ELR (cell line): ENCODE measurements at regions not wholly inside any gene's neighbourhood (a gene's known extent, or its start where the extent isn't known, plus 50 kb on each side); places are given as distances from the start of the nearest gene placed in this dataset.
"Not testable (repeated sequence)": the region's sequence is repeated elsewhere in the genome, so short reads cannot be mapped to it uniquely, and the experiment has no call there.

Experiments used
- DNase-seq: peaks from one replicate; pipeline ENCODE4 v3.0.0-alpha.2; 2015; ENCODE audit warnings: low read depth

DNA sequence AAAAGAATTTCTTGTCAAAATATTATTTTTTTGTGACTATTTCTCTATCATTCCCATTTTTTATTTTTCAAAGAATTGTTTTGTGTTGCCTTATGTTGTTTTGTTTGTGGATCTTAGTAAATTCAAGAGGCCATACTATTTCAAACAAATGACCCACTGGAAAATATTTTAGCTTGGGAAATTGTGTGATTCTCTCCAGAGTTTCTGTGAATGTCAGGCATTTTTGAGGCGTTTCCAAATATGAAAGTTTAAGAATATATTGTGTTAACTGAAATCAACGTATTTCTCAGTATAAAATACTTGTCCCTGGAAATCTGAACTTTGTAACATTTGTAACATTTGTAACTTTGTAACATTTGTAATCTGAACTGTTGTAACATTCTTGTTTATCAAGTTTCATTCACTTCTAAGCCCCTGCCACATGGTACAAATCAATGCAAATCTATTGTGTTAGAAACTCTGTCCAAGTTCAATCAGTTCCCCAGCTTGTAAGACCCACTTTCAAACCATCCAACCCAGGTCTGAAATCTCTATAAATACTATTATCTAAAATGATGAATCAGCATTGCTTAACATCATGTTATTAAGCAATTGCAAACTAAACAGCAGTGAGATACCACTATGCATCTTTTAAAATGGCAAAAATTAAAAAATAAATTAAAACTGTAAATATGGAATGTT is 465.4 kb upstream of the GRID2 start:
- DNase-seq, result no peak

DNA sequence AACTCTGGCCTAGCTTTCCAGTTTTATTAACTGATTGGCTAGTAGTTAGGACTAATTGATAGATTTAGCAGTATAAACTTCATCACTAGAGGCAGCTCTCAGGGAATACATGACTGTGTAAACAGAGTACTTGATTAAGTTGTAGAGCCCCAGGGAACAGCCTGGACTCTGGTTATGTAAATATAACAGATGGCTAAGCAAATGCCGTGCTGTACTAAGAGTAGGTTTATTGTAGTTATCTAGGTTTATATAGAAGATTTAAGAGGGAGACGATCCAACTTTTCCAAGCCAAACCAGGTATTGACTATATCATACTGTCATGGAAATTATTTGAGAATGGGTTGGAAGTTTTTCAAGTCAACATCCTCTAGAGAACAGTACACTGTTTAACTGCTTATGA is 463.4 kb upstream of the GRID2 start:
- DNase-seq, result no peak

DNA sequence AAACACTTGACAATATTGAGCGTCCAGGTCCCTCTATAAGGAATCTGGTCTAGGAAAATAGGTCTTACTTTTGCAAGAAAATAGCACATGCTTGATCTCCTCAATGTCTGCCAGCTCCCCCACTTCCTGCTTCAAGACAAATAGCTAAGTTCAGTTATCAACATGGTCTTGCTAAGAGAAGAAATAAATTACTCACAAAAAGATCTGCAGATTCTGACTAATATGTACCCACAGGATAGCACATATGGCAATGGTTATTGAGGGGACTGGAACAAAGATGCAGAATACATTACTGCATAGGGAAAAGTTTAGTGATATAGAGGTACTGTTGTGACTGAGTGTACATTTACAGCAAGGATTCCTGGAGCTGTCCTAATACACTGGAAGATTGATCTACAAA is 457.5 kb upstream of the GRID2 start:
- no peak for DNase-seq

DNA sequence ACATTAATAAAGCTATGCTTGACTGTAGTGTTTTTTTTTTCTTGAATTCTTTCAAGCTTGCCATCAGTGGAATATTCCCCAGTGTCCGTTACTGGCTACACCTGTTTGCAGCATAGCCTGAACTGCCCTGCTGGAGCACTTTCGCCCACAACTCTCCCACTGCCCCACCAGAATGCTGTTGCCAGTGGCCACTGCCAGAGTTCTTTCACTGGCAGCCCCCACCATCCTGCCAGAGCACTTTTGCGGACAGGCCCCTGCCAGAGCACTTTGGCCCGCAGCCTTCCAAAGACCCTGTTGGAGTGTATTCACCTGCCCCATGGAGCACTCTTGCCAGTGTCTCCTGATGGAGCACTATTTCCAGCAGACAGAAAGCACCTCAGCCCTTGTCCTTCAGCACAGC is 452.3 kb upstream of the GRID2 start:
- no peak for DNase-seq

DNA sequence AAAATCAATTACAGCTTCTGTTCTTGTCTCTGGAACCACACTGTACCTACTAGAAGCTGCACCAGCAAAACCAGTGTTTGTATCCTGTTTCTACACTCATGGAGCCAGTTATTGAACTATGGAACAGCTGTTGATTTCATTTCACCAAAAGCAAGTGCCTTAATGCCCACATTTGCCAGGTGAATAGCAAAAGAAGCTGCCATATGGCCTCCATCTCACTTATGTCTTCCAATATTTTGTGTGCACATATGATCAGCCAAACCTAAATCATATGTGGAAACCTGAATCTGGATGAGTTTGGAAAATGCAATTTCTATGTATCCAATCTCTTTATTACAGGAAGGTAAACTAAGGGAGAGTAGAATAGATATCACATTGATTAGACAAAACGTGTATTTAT is 415.8 kb upstream of the GRID2 start:
- DNase-seq, result no peak

GRCh38 chr4:91891217-91891616 is 412.5 kb upstream of the GRID2 start:
- DNase-seq, result not testable (repeated sequence)

DNA sequence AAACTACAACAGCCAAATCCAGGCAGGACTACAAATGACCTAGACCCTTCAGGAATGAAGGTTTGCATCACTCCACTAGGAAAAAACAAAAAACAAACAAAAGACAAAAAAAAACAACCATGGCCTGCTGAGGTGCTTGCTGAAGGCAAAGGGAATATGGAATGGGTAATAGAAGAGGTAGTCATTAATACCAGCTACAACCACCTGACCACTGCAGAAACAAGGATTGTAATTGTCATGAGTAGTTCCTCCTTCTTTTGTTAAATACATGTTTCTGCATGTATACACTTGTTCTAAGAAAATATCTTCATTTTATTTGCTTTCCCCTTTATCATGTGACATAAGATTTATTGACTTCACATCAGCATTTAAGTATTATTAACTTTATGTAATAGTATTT is 409.8 kb upstream of the GRID2 start:
- no peak for DNase-seq

GRCh38 chr4:91904556-91904955 is 399.2 kb upstream of the GRID2 start:
- DNase-seq, result no peak

GRCh38 chr4:91909963-91910362 is 393.8 kb upstream of the GRID2 start:
- no peak for DNase-seq

DNA sequence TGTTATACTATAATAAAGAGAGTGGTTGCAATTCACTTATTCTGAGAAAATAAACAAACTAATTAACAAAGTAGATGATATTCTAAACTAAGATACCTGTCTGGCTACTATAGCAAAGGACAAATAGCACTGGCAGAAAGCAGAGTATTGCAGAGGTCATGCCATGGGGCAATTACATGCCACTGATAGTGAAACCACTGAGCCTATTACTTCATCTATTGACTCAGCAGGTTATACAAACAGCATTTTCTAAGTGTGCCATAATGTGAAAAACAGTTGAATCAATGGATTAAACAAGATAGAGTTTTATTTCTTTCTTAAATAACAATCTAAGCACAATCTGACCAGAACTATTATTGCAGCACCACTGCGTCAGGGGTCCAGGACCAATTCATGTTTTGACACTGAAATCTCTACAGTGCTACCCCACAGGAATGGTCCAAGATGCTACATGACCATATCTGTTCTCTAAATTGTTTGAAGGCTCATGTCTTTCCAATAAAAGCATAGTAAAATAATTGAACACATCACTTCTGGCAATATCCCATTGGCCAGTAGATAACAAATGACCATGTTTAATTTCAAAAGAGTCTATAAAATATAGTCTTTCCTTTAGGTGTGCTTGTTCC is 389.5 kb upstream of the GRID2 start:
- no peak for DNase-seq

DNA sequence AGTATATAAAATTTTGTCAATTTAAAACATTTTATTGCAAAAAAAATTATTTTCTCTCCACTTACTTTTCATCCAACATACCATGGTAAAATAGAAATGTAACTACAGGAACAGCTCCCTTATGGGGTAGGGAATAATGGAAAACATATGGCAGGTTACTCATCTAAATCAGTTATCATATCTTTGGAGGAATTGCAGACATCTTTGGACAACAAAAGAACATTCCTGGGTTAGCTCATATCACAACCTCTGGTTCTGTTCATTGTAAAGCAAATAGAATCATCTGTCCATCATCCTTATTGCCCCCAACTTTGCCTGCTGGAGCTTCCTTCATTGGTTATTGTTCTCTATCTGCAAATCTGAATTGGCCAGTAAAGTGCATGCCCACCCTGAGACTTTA is 387.5 kb upstream of the GRID2 start:
- DNase-seq, result no peak

GRCh38 chr4:91924625-91925024 is 379.1 kb upstream of the GRID2 start:
- DNase-seq, result no peak

DNA sequence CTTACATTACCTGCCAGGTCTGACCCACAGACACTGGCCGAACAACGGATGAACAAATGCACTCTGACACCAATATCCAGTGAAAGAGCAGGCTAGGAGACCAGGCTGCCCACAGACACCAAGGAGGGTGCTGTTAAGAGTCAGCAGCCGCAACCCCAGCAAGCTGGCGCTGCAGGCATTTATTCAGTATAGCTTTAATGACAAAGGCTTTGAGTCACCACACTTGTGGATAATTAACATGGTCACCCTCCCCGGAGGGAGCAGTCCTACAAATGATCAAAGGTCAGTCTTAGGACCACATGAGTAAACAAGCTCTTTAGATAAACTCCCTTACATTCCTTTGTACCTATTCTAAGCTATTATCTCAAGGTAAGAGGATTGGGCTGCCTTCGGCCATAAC is 368.5 kb upstream of the GRID2 start:
- no peak for DNase-seq

- DNase-seq, result no peak
Measured at GRCh38 chr4:91936311-91936710, 367.5 kb upstream of the GRID2 start.

GRCh38 chr4:91957963-91958362 is 345.8 kb upstream of the GRID2 start:
- DNase-seq, result no peak

GRCh38 chr4:91958596-91958995 is 345.2 kb upstream of the GRID2 start:
- no peak for DNase-seq

GRCh38 chr4:91961504-91961903 is 342.3 kb upstream of the GRID2 start:
- no peak for DNase-seq

DNA sequence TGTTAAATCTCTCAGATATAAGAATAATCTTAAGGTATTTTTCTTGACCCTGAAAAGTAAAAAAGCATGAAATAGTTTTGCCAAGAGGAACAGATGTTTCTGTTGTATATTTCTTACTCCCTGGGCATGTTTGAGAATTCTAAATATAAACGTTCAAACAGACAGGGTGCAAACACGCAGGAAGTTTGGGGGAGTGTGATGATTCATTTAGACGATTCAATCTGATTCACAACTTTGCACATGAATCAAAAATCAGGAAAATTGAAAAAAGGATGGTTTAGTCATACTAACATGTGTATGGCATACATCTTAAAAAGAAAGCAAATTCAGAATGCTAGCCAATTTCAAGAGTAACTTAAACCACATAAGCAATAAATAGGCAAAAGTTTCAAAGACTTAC is 340.3 kb upstream of the GRID2 start:
- DNase-seq, result peak; percentile 32

GRCh38 chr4:91965166-91965565 is 338.6 kb upstream of the GRID2 start:
- no peak for DNase-seq

GRCh38 chr4:91973479-91974153 is 330.1 kb upstream of the GRID2 start:
- DNase-seq, result no peak

DNA sequence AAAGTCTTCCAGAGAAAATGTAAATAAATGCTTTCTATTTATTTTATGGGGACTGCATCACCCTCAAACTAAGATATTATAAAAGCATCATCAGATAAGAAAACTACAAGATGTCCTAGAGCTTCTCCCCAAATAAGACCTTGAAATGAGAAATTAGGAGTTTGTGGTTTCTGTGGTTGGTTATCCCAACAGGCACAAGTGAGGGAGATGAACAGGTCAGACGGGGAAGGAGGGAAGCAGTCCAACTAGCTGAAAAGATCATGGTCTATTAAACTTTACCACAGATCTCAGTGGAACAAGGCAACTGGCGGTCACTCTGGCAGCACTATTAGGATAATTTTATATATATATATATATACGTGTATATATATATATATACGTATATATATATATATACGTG is 319.3 kb upstream of the GRID2 start:
- no peak for DNase-seq

DNA sequence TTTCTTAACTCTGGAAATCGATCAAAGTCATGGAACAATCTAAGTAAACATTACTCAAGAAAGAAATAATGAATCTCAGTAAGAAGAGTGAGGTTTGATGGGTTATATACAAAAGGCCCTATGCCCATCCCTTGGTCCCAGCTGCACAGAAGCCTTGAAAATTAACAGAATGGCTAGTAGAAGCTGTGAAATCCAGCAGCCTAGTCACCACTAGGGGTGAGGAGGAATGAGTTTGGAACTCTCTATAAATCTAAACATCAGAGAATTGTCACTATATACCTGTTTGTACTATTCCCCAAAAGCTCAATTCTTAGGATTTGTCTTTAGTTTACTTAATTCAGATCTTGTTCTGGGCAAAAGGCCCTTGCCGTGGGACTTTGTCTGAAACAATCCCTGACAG is 313.9 kb upstream of the GRID2 start:
- no peak for DNase-seq

- no peak for DNase-seq
Measured at GRCh38 chr4:91990726-91991125, 313.0 kb upstream of the GRID2 start.

DNA sequence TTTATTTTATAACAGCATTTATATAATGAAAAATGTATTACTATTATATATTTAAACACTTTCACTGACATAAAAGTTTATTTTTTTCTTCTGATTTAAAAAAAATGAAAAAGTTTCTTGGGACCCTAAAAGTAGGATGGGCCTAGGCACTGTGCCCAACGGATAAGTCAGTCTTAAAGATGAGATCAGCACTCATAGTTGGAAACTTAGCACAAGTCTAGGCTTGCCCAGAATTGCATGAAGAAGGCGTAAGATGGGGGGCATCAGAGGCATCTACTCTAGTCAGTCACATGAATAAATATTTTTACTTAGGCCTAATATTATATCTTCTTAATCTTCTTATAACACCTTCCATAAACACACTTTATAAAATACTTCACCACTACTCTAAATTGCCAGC is 306.7 kb upstream of the GRID2 start:
- no peak for DNase-seq
